WTC11 (cell line): ENCODE measurements at regions not wholly inside any gene's neighbourhood (a gene's known extent, or its start where the extent isn't known, plus 50 kb on each side); places are given as distances from the start of the nearest gene placed in this dataset.
A peak's percentile ranks its signal among the peaks of the same experiment; 100 is the strongest.

Experiments used
- AR ChIP-seq: fragments of 250-450 bp; sonication (Bioruptor Pico); IDR thresholded peaks from 2 replicates; pipeline ENCODE4 v1.9.0; 2021; ENCODE audit warnings: mild to moderate bottlenecking
- ARID4B ChIP-seq: sonication (generic); formaldehyde crosslinking; IDR thresholded peaks from 2 replicates; pipeline ENCODE4 v1.8.0; 2023; ENCODE audit warnings: missing genetic modification reagents, mild to moderate bottlenecking, borderline replicate concordance
- ATF2 ChIP-seq: sonication (generic); formaldehyde crosslinking; IDR thresholded peaks from 2 replicates; pipeline ENCODE4 v1.8.1; 2022; ENCODE audit warnings: low read depth, missing genetic modification reagents, borderline replicate concordance
- CDX4 ChIP-seq: fragments of 250-450 bp; sonication (Bioruptor Pico); IDR thresholded peaks from 2 replicates; pipeline ENCODE4 v1.9.0; 2021; ENCODE audit warnings: moderate library complexity, mild to moderate bottlenecking, inconsistent platforms, borderline replicate concordance
- ERG ChIP-seq: fragments of 250-450 bp; sonication (Bioruptor Pico); IDR thresholded peaks from 2 replicates; pipeline ENCODE4 v1.8.0; 2021; ENCODE audit warnings: mild to moderate bottlenecking
- ETV6 ChIP-seq: sonication (generic); formaldehyde crosslinking; IDR thresholded peaks from 2 replicates; pipeline ENCODE4 v1.8.1; 2022; ENCODE audit warnings: mild to moderate bottlenecking, missing genetic modification reagents
- FOXK1 ChIP-seq: sonication (generic); formaldehyde crosslinking; IDR thresholded peaks from 2 replicates; pipeline ENCODE4 v1.8.0; 2022; ENCODE audit warnings: mild to moderate bottlenecking, moderate library complexity, missing genetic modification reagents
- GABPB1 ChIP-seq: sonication (generic); formaldehyde crosslinking; IDR thresholded peaks from 2 replicates; pipeline ENCODE4 v1.8.1; 2023; ENCODE audit warnings: mild to moderate bottlenecking, missing genetic modification reagents
- GTF2I ChIP-seq: fragments of 250-450 bp; sonication (Bioruptor Pico); conservative IDR thresholded peaks from 2 replicates; pipeline ENCODE4 v1.4.0; 2021; ENCODE audit warnings: mild to moderate bottlenecking
- HMGA2 ChIP-seq: fragments of 250-450 bp; sonication (Bioruptor Pico); IDR thresholded peaks from 2 replicates; pipeline ENCODE4 v1.4.0; 2021; ENCODE audit warnings: mild to moderate bottlenecking, moderate library complexity
- JAZF1 ChIP-seq: fragments of 250-450 bp; sonication (Bioruptor Pico); IDR thresholded peaks from 2 replicates; pipeline ENCODE4 v1.9.0; 2021; ENCODE audit warnings: moderate library complexity, mild to moderate bottlenecking, inconsistent platforms
- KAT7 ChIP-seq: sonication (generic); formaldehyde crosslinking; IDR thresholded peaks from 2 replicates; pipeline ENCODE4 v1.8.1; 2023; ENCODE audit warnings: missing genetic modification reagents, mild to moderate bottlenecking, borderline replicate concordance
- MXD4 ChIP-seq: fragments of 250-450 bp; sonication (Bioruptor Pico); IDR thresholded peaks from 2 replicates; pipeline ENCODE4 v1.8.0; 2021; ENCODE audit warnings: mild to moderate bottlenecking, moderate library complexity, borderline replicate concordance
- NFATC4 ChIP-seq: fragments of 250-450 bp; sonication (Bioruptor Pico); IDR thresholded peaks from 2 replicates; pipeline ENCODE4 v1.9.0; 2021; ENCODE audit warnings: mild to moderate bottlenecking
- RORB ChIP-seq: fragments of 250-450 bp; sonication (Bioruptor Pico); IDR thresholded peaks from 2 replicates; pipeline ENCODE4 v1.9.0; 2021; ENCODE audit warnings: mild to moderate bottlenecking
- TEAD1 ChIP-seq: sonication (generic); formaldehyde crosslinking; IDR thresholded peaks from 2 replicates; pipeline ENCODE4 v1.8.0; 2022; ENCODE audit warnings: mild to moderate bottlenecking, missing genetic modification reagents
- USF2 ChIP-seq: sonication (generic); formaldehyde crosslinking; IDR thresholded peaks from 2 replicates; pipeline ENCODE4 v1.8.1; 2023; ENCODE audit warnings: mild to moderate bottlenecking, missing genetic modification reagents, moderate library complexity
- ZBTB21 ChIP-seq: sonication (generic); formaldehyde crosslinking; IDR thresholded peaks from 2 replicates; pipeline ENCODE4 v1.8.1; 2023; ENCODE audit warnings: mild to moderate bottlenecking, missing genetic modification reagents, borderline replicate concordance
- ZBTB43 ChIP-seq: sonication (generic); formaldehyde crosslinking; IDR thresholded peaks from 2 replicates; pipeline ENCODE4 v1.8.1; 2023; ENCODE audit warnings: mild to moderate bottlenecking, missing genetic modification reagents
- ZNF121 ChIP-seq: sonication (generic); formaldehyde crosslinking; IDR thresholded peaks from 2 replicates; pipeline ENCODE4 v1.8.0; 2023; ENCODE audit warnings: missing genetic modification reagents
- ZNF219 ChIP-seq: sonication (generic); formaldehyde crosslinking; IDR thresholded peaks from 2 replicates; pipeline ENCODE4 v1.8.0; 2023; ENCODE audit warnings: missing genetic modification reagents, mild to moderate bottlenecking, borderline replicate concordance
- ZNF263 ChIP-seq: sonication (generic); formaldehyde crosslinking; IDR thresholded peaks from 2 replicates; pipeline ENCODE4 v1.8.1; 2022; ENCODE audit warnings: low read depth, mild to moderate bottlenecking, moderate library complexity, missing genetic modification reagents
- ZNF416 ChIP-seq: fragments of 250-450 bp; sonication (Bioruptor Pico); IDR thresholded peaks from 2 replicates; pipeline ENCODE4 v1.9.0; 2021; ENCODE audit warnings: mild to moderate bottlenecking, inconsistent platforms
- ZNF512 ChIP-seq: sonication (generic); formaldehyde crosslinking; IDR thresholded peaks from 2 replicates; pipeline ENCODE4 v1.8.1; 2022; ENCODE audit warnings: missing genetic modification reagents, borderline replicate concordance
- ZNF671 ChIP-seq: fragments of 250-450 bp; sonication (Bioruptor Pico); IDR thresholded peaks from 2 replicates; pipeline ENCODE4 v1.8.0; 2021; ENCODE audit warnings: mild to moderate bottlenecking

GRCh38 chr10:78974617-78975317 is 94.0 kb upstream of the ZMIZ1 start (continued):
- TF ChIP-seq MXD4 (no peak), USF2 (CRISPR knock-in tag) (no peak), ZNF263 (CRISPR knock-in tag) (no peak), RORB (CRISPR knock-in tag) (no peak), ZNF416 (CRISPR knock-in tag) (no peak), ZNF512 (CRISPR knock-in tag) (no peak), ZNF671 (no peak), HMGA2 (CRISPR knock-in tag) (no peak), CDX4 (no peak), GTF2I (CRISPR knock-in tag) (no peak), ZNF121 (0 out of 2 replicates have a peak, but pooled peaks have one; percentile 44), GABPB1 (CRISPR knock-in tag) (0 out of 2 replicates have a peak, but pooled peaks have one; percentile 41), ZNF219 (no peak), ARID4B (CRISPR knock-in tag) (no peak), ZBTB21 (no peak), ZBTB43 (no peak), ERG (CRISPR knock-in tag) (no peak), KAT7 (no peak), TEAD1 (CRISPR knock-in tag) (no peak), ATF2 (CRISPR knock-in tag) (no peak), ETV6 (CRISPR knock-in tag) (no peak), FOXK1 (CRISPR knock-in tag) (no peak), AR (no peak), NFATC4 (CRISPR knock-in tag) (no peak), JAZF1 (CRISPR knock-in tag) (no peak)
